ENCODE measurements at regions not wholly inside any gene's neighbourhood (a gene's known extent, or its start where the extent isn't known, plus 50 kb on each side); places are given as distances from the start of the nearest gene placed in this dataset.

DNA sequence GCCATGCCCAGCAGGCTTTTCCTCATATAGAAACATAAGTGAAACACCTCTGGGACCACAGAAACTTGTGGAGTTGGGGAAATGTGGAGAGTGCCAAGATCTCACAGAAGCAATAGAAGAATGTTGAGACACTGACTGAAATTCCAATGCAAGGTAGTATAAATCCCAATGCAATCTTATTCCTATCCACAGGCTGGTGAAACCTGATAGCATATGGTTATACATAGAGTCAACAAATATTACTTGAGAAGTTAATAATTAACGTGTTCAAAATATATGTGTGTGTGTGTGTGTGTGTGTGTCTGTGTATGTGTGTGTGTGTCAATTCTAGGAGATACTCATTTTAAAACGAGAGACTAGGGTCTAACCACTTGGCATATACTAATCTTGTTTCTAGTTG, 776.8 kb upstream of the ACVR2A start:
- TF ChIP-seq OSR1 (CRISPR knock-in tag; IDR thresholded peaks at IDR 0.05) (no peak), ZNF8 (CRISPR knock-in tag; IDR thresholded peaks at IDR 0.05) (no peak), ZC3H10 (CRISPR knock-in tag; IDR thresholded peaks at IDR 0.05) (no peak), CSRNP3 (CRISPR knock-in tag; IDR thresholded peaks at IDR 0.05) (no peak), RARB (CRISPR knock-in tag; IDR thresholded peaks at IDR 0.05) (no peak), GLIS3 (CRISPR knock-in tag; IDR thresholded peaks at IDR 0.05) (no peak), CSDC2 (CRISPR knock-in tag; IDR thresholded peaks at IDR 0.05) (no peak), ZFP3 (CRISPR knock-in tag; IDR thresholded peaks at IDR 0.05) (no peak), BACH2 (CRISPR knock-in tag; IDR thresholded peaks at IDR 0.05; ENCODE audit: borderline replicate concordance) (no peak), PPARA (CRISPR knock-in tag; IDR thresholded peaks at IDR 0.05; ENCODE audit: borderline replicate concordance) (no peak), ZFP30 (CRISPR knock-in tag; IDR thresholded peaks at IDR 0.05) (no peak), ARNTL (CRISPR knock-in tag; IDR thresholded peaks at IDR 0.05; ENCODE audit: borderline replicate concordance, low read depth) (no peak)
- TF ChIP-seq, protein P1, sequence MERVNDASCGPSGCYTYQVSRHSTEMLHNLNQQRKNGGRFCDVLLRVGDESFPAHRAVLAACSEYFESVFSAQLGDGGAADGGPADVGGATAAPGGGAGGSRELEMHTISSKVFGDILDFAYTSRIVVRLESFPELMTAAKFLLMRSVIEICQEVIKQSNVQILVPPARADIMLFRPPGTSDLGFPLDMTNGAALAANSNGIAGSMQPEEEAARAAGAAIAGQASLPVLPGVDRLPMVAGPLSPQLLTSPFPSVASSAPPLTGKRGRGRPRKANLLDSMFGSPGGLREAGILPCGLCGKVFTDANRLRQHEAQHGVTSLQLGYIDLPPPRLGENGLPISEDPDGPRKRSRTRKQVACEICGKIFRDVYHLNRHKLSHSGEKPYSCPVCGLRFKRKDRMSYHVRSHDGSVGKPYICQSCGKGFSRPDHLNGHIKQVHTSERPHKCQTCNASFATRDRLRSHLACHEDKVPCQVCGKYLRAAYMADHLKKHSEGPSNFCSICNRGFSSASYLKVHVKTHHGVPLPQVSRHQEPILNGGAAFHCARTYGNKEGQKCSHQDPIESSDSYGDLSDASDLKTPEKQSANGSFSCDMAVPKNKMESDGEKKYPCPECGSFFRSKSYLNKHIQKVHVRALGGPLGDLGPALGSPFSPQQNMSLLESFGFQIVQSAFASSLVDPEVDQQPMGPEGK (CRISPR knock-in tag; IDR thresholded peaks at IDR 0.05; ENCODE audit: borderline replicate concordance) = no peak
